ENCODE measurements at regions not wholly inside any gene's neighbourhood (a gene's known extent, or its start where the extent isn't known, plus 50 kb on each side); places are given as distances from the start of the nearest gene placed in this dataset.
A peak's percentile ranks its signal among the peaks of the same experiment; 100 is the strongest.

- no peak for DNase-seq (ENCODE audit: low spot score)
Observed at GRCh38 chr12:19957308-19958125, 410.8 kb upstream of the PDE3A start.

GRCh38 chr12:19958389-19958788, 409.9 kb upstream of the PDE3A start:
- no peak for DNase-seq (ENCODE audit: low spot score)

- DNase-seq (ENCODE audit: low spot score): no peak
Observed at GRCh38 chr12:19959353-19959752, 409.0 kb upstream of the PDE3A start.

GRCh38 chr12:19960527-19960926, 407.8 kb upstream of the PDE3A start:
- no peak for DNase-seq (ENCODE audit: low spot score)

GRCh38 chr12:19962192-19962591, 406.1 kb upstream of the PDE3A start:
- no peak for DNase-seq (ENCODE audit: low spot score)

- no peak for DNase-seq (ENCODE audit: low spot score)
Observed at GRCh38 chr12:19963972-19964371, 404.4 kb upstream of the PDE3A start.

GRCh38 chr12:19964549-19964948, 403.8 kb upstream of the PDE3A start:
- no peak for DNase-seq (ENCODE audit: low spot score)

- DNase-seq (ENCODE audit: low spot score): no peak
Observed at GRCh38 chr12:19965196-19966038, 402.9 kb upstream of the PDE3A start.

- DNase-seq (ENCODE audit: low spot score): no peak
Observed at GRCh38 chr12:19967001-19967400, 401.3 kb upstream of the PDE3A start.

GRCh38 chr12:19967431-19967830, 400.9 kb upstream of the PDE3A start:
- DNase-seq (ENCODE audit: low spot score): peak; percentile 82

GRCh38 chr12:19970116-19970515, 398.2 kb upstream of the PDE3A start:
- DNase-seq (ENCODE audit: low spot score): peak; percentile 52

GRCh38 chr12:19970821-19971220, 397.5 kb upstream of the PDE3A start:
- no peak for DNase-seq (ENCODE audit: low spot score)

- DNase-seq (ENCODE audit: low spot score): no peak
Observed at GRCh38 chr12:19971361-19972280, 396.7 kb upstream of the PDE3A start.

GRCh38 chr12:19972325-19973288, 395.7 kb upstream of the PDE3A start:
- DNase-seq (ENCODE audit: low spot score): no peak

GRCh38 chr12:19978193-19978592, 390.1 kb upstream of the PDE3A start:
- peak; percentile 59 for DNase-seq (ENCODE audit: low spot score)

- no peak for DNase-seq (ENCODE audit: low spot score)
Observed at GRCh38 chr12:19979584-19979983, 388.8 kb upstream of the PDE3A start.

- no peak for DNase-seq (ENCODE audit: low spot score)
Observed at GRCh38 chr12:19981944-19982343, 386.4 kb upstream of the PDE3A start.

GRCh38 chr12:19988001-19988400, 380.3 kb upstream of the PDE3A start:
- DNase-seq (ENCODE audit: low spot score): no peak

- DNase-seq (ENCODE audit: low spot score): no peak
Observed at GRCh38 chr12:19988459-19988873, 379.9 kb upstream of the PDE3A start.

- no peak for DNase-seq (ENCODE audit: low spot score)
Observed at GRCh38 chr12:19988948-19989347, 379.4 kb upstream of the PDE3A start.

- DNase-seq (ENCODE audit: low spot score): no peak
Observed at GRCh38 chr12:19991146-19991545, 377.2 kb upstream of the PDE3A start.
